ENCODE measurements at regions not wholly inside any gene's neighbourhood (a gene's known extent, or its start where the extent isn't known, plus 50 kb on each side); places are given as distances from the start of the nearest gene placed in this dataset.
A peak's percentile ranks its signal among the peaks of the same experiment; 100 is the strongest.

DNA sequence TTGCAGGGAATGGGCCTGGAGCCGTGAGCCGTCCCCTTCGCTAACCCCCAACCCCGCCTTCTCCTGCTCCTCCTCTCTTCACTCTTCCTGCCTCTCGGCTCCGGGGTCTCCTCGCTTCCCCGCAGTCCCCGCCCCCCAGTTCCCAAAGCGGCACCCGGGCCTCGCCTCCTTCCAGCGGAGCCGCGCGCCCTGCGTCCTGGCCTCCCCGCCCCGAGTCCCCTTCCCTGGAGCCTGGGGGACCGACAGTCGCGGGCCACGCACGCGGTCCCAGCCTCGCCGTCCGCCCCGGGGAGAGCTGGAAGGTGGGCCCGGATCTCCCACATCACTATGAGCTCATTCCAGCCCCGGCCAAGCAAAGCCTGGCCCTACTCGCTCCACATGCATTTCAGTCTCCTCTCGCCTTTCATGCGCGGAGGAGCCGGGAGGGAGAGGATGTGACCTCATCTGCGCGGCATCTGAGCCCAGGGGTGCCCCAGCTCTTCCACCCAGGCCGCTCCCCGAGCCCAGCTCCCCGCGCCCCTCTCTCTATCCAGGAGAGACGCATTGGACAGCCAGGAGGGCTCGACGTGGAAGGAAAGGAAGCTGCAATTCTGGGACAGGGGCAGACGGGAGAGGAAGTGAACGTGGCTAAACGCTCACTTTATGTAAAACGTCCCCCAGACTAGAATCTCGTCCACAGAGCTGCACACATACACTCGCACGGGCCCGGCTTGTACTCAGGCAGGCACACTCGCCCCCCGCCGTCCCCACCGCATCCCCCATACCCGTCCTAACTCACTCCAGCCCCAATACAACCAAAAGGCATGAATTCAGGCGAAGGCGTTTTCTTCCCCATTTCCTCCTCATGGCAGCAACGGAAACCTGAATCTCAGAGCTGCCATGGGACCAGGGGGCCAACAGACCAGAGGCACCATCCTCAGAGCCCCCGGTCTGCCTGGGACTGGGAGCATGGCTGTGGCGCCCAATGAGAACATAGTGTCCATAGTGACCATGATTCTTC lies 108.7 kb upstream of the CCND2 start:
- peak; percentile 75 for ATAC-seq (ENCODE audit: low read depth)
- Mint-ChIP-seq H3K4me3 (peak overlapping the region; percentile 89), H3K27ac (peak overlapping the region; percentile 95)

GRCh38 chr12:4164188-4164558 lies 109.4 kb upstream of the CCND2 start:
- intact Hi-C loops (cut with micrococcal nuclease), result loop anchor here (2.0 kb wide), 1 partner anchor 57 kb away; no protein-coding TSS in a partner anchor
- Mint-ChIP-seq H3K4me1 (peaks cover 36% of the 10 kb centered on the region), H3K27ac (peak overlapping the region; percentile 95)

More for the DNA sequence above, 108.7 kb upstream of the CCND2 start:
- intact Hi-C loops (cut with micrococcal nuclease), result loop anchor here (2.0 kb wide), 1 partner anchor 58 kb away; no protein-coding TSS in a partner anchor
- H3K4me1 Mint-ChIP-seq, result peaks cover 42% of the 10 kb centered on the region
- no peak for TF ChIP-seq CTCF (IDR thresholded peaks at IDR 0.05)
- ChIA-PET CTCF (interaction anchor here (1.1 to 2.9 kb wide), 6 partner anchors 10 to 112 kb away, joined by 3 to 11 read pairs (median 4); no protein-coding TSS in a partner anchor), POLR2A (interaction anchor here (0.5 to 10.0 kb wide), 17 partner anchors 9 to 258 kb away, joined by 3 to 199 read pairs (median 11); partner anchors contain the start of gene CCND2)
- no peaks in the 10 kb centered on the region for H3K9me3 Mint-ChIP-seq
- DNase-seq, result peak; percentile 60
- H3K36me3 Mint-ChIP-seq (ENCODE audit: low read depth), result no peaks in the 10 kb centered on the region
- H3K27me3 Mint-ChIP-seq, result no peaks in the 10 kb centered on the region

DNA sequence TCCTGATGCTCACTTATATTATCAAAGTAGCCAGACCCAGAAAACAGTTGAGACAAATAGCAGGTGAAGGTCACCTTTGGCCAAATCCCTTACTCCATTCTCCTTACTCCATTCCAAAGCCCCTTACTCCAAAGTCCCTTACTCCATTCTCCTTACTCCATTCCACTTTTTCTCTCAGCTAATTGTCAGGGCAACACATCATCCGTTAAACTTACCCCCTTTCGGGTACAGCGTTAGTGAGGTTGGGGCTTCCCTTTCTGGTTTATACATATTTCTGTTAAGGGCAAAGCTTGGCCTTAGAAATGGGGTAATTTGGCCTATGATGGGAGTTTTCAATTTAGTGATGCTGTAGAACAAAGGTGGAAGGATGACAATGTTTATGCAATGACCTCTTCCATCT lies 111.8 kb upstream of the CCND2 start:
- ChIA-PET POLR2A (interaction anchor here (10.0 kb wide), 1 partner anchor 109 kb away, joined by 199 read pairs; the partner anchor contains the start of gene CCND2), CTCF (no interaction called here)
- peaks cover 18% of the 10 kb centered on the region for H3K4me1 Mint-ChIP-seq
- ATAC-seq (ENCODE audit: low read depth), result no peak
- no peaks in the 10 kb centered on the region for H3K27me3 Mint-ChIP-seq
- H3K27ac Mint-ChIP-seq, result no peak overlapping the region
- no peak overlapping the region for H3K4me3 Mint-ChIP-seq
- no peak for DNase-seq
- TF ChIP-seq CTCF (IDR thresholded peaks at IDR 0.05), result no peak
- H3K36me3 Mint-ChIP-seq (ENCODE audit: low read depth), result no peaks in the 10 kb centered on the region
- intact Hi-C loops (cut with micrococcal nuclease), result no loop called here
- no peaks in the 10 kb centered on the region for H3K9me3 Mint-ChIP-seq

More at GRCh38 chr12:4164188-4164558, 109.4 kb upstream of the CCND2 start:
- POLR2A ChIA-PET, result interaction anchor here (0.5 to 10.0 kb wide), 11 partner anchors 10 to 151 kb away, joined by 3 to 199 read pairs (median 18); partner anchors contain the start of gene CCND2
- CTCF ChIA-PET, result interaction anchor here (1.3 kb wide), 2 partner anchors 10 to 56 kb away, joined by 3 to 5 read pairs; no protein-coding TSS in a partner anchor
- TF ChIP-seq CTCF (IDR thresholded peaks at IDR 0.05), result no peak
- H3K27me3 Mint-ChIP-seq, result no peaks in the 10 kb centered on the region
- ATAC-seq (ENCODE audit: low read depth) (no peak), DNase-seq (no peak)
- H3K36me3 Mint-ChIP-seq (ENCODE audit: low read depth), result no peaks in the 10 kb centered on the region
- H3K9me3 Mint-ChIP-seq, result no peaks in the 10 kb centered on the region
- H3K4me3 Mint-ChIP-seq, result peak overlapping the region; percentile 89

GRCh38 chr12:4160314-4161040 lies 113.1 kb upstream of the CCND2 start:
- intact Hi-C loops (cut with micrococcal nuclease), result no loop called here
- Mint-ChIP-seq H3K27me3 (no peaks in the 10 kb centered on the region), H3K27ac (no peak overlapping the region), H3K36me3 (ENCODE audit: low read depth) (no peaks in the 10 kb centered on the region), H3K4me3 (no peak overlapping the region), H3K9me3 (no peaks in the 10 kb centered on the region), H3K4me1 (peaks cover 23% of the 10 kb centered on the region)
- TF ChIP-seq CTCF (IDR thresholded peaks at IDR 0.05), result no peak
- DNase-seq (no peak), ATAC-seq (ENCODE audit: low read depth) (no peak)
- CTCF ChIA-PET, result no interaction called here
- POLR2A ChIA-PET, result interaction anchor here (10.0 kb wide), 1 partner anchor 110 kb away, joined by 199 read pairs; the partner anchor contains the start of gene CCND2

Data from activated B cell treated with CpG ODN at 0.5 μM for 24 hours (primary cell).